ENCODE measurements at regions not wholly inside any gene's neighbourhood (a gene's known extent, or its start where the extent isn't known, plus 50 kb on each side); places are given as distances from the start of the nearest gene placed in this dataset.
"Not testable (repeated sequence)": the region's sequence is repeated elsewhere in the genome, so short reads cannot be mapped to it uniquely, and the experiment has no call there.

DNA sequence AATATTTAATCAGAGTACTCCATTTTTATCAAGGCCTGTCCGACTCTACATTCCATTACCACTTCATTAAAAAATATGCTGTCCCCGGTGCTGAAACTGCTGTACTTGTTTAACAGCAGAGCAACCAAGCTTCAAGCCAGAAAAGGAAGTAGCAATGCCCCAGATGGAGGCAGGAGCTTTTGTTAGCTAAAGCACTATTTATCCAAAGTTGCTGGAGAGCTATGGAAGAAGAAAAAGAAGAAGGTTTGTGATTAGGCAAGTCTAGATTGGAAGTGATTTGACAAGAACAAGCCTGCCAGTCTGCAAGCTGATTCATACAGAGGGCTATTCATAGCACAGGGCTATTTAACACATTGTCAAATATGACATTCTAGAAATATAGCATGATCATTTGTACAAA lies 160.9 kb upstream of the SPTLC3 start:
- DNase-seq, result no peak

DNA sequence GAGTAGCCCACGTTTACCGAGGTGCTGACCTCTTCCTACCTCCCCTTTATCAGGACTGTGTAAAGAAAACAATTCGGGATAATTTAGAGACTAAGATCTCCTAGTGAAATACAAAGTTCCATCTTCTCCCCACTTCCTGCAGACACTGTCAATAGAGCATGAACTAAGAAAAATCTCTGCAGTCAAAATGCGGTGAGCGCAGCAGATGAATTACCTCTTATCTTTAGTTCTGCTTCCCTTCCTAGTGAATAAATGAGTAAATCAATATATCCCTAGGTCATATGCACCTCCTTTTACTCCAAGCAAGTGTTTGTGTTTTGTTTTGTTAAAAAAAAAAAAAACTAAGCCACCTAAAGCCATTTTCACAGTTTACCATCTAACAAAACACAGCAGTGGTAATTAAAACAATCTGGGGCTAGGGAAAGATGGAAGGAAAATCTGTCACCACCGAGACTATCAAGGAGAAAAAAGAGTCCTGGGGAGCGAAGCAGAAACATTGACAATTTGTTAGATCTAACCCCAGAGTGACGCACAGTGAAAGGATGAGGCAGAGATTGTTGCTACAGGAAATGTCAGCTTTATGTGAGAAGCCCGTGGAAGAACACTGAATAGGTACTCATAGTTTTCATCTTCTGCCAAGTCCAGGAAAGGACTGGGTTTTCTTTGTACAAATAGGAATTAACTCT lies 159.4 kb upstream of the SPTLC3 start:
- no peak for DNase-seq

DNA sequence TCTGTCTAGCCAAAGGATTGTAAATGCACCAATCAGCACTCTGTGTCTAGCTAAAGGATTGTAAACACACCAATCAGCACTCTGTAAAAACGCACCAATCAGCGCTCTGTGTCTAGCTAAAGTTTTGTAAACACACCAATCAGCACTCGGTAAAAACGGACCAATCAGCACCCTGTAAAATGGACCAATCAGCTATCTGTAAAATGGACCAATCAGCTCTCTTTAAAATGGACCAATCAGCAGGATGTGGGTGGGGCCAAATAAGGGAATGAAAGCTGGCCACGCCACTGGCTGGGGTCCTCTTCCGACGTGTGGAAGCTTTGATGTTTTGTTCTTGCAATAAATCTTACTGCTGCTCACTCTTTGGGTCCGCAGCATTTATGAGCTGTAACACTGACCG lies 151.1 kb upstream of the SPTLC3 start:
- not testable (repeated sequence) for DNase-seq

DNA sequence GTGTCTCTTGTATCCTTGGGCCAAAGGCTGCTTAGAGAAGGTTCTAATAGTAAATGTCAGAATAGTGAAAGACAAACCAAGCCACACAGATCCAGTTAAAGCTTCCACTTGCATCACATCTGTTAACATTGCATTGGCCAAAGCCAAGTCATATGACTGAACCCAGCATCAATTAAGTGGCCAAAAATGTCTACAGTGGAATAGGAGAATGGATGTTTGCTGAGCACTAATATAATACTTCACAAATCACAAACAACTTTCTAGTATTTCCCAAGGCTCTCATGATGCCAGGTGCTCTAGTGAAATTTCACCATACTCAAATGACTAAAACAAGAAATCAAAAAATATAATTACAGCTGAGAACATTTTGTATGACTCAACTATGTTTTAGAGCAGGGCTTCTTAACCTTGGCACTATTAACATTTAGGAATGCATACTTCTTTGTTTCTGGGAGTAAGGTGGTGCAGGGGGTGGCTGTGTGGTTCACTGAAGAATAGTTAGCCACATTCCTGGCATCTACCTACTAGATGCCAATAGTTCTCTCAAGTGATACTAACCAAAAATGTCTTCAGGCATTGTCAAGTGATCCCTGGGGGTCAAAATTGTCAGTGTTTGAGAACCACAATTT lies 148.0 kb upstream of the SPTLC3 start:
- DNase-seq, result no peak

DNA sequence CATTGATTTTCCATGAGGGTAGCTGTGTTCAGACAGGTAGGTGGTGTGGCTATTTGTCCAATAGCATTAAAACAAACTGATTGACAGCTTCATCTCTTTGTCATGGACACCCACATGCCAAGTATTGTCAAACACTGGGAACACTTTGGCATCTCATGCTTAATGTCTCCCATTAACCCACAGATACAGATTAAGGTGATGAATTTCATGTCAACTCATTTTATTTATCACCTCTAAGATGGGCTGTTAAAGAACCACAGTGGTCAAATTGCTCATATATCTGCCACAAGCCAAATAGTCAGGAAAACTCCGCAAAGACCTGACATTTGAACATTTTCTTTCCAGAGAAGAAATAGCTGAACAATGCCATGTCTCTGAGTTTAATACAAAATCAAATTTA lies 139.1 kb upstream of the SPTLC3 start:
- DNase-seq, result no peak

DNA sequence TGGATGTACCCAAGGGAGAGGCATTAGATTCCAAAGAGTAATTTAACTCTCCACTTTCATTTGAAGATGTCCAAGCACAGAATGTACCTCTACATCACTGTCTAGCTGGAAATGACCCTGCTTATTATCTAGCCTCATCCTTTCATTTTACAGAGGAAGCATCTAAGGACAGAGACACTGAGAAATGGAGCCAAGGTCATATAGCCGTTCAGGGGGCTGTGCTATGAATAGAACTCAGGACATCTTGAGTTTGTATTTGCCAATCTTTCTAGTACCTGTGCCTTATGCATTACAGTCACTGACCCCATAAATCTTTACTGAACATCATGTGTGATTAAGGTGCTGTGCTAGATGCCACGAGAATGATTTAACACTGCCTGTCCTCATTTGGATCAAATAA lies 138.2 kb upstream of the SPTLC3 start:
- DNase-seq, result no peak

DNA sequence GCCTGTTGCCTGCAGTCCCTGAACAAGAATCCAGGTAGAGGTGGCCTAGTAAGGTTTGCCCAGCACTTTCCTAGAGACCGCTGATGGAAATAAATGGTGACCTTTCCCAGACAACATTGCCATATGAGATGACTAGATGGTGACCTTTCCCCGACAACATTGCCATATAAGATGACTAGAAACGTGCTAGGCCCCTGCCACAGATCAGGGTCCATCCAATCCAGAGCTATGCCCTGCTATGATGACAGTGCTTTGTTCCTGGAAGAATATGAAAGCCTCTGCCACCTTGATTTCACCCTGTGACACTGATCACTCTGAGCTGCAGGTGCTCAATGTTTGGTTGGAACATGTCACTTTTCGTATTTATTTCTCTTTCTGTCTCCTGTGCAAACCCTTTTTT lies 133.8 kb upstream of the SPTLC3 start:
- no peak for DNase-seq

DNA sequence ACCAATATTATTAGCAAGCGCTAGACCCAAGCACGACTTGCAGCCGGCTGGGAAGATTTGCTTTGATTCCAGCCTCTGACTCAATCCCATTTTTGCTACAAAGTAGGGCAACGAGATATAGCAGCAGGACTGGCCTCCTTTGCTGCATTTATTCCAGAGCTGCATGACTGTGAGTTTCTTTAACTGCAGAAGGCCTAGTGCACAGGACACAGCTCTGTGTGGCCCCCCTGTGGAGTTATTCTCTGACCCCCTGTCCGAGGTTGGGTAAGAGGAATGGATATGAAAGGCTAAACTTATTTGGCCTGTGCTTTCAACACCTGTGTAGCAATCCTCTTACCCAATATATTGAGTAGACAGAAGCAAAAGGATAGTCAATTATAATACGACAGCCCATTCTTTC lies 133.3 kb upstream of the SPTLC3 start:
- no peak for DNase-seq

DNA sequence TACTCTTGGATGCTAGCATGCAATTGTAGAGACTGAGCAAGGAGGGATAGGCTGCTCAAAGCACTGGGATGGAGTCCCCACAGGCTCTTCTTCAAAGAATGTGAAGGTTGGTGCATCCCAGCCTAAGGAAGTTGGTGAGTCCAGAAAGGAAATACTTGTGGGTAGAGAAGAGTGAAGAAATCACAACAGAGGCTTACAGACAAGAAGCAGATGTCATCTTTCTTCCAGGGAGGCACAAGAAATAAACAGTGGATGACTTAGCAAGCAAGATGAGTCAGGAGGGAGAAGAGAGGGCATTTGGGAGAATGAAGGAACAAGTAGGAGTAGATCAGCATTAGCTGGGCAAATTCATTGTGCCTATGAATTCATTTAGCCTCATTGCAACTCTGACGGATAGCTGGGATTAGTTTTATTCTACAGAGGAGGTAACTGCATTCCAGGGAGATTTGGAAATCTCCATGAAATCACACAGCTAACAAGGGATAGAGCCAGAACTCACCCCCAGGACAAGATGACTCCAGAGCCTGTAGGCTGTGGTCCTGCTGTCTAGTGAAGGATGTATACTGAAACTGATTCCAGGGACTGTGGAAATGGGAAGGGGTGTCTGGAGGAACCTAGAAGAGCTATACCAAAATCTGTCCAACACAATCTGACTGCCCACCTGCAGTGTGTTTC lies 125.8 kb upstream of the SPTLC3 start:
- no peak for DNase-seq

DNA sequence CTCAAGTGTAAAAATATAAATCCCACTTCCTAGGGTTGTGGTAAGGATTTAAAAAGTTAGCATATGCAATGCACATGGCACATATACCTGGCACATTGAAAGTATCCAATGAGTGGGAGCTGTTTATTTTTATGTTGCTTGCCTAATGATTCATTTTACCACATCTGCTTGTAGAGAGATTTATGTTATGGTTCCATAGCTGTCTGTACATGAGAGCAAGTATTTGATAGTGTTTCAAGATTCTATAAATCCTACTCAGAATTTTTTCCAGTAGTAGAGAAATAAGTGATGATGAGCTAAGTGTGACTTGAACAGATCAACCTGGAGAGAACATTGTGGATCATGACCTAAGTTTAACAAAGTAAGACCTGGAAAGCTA lies 125.3 kb upstream of the SPTLC3 start:
- no peak for DNase-seq

DNA sequence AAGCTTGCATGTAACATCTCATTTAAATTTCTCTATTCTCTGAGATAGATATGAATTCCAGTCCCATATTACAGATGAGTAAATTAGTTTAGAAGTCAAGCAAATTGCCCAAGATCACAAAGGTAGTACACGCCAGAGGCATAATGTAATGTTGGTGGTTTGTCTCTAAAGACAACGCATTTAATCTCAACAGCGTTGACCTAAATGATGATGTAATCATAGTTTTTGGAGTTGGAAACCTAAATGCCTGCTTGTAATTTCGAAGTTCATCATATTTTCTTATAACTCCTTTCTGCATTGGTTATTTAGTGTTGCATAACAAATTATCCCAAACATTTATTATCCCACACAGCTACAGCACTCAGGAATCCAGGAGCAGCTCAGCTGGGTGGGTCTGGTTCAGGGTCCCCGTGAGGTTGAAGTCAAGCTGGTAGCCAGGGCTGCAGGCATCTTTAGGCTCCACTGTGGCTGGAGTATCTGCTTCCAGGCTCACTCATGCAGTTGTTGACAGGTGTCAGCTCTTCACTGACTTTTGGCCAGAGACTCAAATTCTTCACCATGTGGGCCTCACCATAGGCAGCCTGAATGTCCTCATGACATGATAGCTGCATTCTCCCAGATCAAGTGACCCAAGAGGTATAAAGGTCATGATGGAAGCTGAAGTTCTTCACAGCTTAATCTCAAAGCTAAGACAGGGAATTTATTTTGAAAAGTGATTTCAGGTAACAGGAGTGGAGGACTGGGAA lies 122.0 kb upstream of the SPTLC3 start:
- no peak for DNase-seq

DNA sequence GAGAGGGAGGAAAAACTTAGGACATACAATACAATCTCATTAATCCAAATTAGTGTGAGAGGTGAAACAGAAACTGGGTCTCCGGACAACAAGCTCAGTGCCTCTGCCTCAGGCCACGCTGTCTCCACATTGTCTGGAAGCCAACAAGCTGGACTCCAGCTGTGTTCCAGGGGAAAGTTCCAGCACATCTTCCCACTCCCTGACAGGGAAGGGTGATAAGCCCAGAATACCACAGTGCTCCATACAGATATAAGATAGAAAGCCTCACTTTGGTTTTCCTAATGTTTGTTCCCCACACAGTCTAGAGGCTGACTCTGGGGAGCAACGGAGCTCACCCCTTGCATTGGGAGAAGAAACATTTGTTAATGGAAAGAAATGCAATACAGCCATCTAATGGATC lies 117.1 kb upstream of the SPTLC3 start:
- no peak for DNase-seq

DNA sequence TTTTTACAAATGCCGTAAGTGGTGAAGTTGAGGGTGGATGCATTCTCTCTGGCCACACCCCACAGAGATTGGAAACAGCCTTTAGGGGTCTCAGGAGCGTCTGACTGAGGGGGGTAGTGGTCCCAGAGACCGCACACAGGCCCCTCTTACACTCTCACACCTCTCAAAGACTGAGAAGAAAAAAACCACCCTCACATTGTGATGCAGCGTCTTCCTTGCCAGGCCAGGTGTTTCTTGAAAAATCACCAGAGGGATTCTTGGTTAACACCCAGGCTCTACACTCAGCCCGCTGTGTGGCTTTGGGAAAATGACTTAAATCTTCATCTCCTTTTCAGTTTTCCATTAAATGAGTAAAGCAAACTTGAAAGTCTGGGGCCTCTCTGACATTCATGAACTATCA lies 115.8 kb upstream of the SPTLC3 start:
- no peak for DNase-seq

DNA sequence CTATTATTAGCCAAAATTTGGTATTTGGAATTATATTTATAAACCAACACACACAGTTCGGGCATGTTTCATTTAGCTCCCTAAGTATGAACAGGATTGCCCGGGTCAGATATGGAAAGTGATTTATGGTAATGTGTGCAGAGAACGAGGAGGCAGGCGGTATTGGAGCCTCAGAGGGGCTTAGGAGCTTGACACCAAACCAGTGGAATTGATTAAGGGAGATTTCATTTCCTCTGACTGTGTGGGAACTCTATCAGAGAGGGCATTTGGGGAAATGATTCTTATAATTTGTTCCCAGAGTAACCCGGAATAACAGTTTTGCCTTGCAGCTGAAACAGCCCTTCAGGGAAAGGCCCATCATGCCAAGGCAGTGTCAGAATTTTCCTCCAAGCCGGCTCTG lies 115.1 kb upstream of the SPTLC3 start:
- DNase-seq, result no peak

DNA sequence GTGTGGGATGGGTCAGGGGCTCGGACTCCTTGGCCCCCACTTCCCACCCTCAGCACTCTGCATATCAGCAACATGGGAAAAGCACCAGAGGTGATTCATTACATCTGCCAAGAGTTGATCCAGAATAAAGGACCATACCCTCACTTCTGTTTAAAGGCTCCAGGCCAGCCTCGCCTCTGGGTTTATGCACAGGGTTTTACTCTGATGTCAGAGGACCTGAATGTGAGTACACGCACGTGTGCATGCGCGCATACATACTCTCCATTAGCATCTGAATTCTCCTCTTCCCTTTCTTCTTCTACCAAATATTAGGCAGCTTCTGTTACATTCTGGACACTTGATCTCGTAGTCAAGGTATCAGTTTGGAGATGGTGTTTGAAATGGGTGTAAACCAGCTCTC lies 114.7 kb upstream of the SPTLC3 start:
- no peak for DNase-seq

DNA sequence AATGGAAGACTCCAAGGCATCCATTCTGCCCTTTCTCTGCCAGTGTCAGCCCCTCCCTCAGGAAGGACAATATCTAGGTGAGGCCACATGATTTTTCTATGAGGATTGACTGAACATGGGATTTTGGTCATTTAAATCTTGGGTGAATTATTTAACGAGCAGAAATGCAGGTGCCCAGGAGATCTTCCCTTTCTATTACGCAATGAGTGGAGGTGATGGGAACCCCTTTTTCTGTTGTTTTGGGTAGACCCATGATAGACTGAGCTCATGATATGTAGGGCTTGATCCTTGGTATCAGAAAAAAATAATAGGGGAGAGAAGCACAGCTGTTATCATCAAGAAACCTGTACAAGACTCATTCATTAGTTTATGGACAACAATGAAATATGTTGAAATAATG lies 112.6 kb upstream of the SPTLC3 start:
- no peak for DNase-seq

DNA sequence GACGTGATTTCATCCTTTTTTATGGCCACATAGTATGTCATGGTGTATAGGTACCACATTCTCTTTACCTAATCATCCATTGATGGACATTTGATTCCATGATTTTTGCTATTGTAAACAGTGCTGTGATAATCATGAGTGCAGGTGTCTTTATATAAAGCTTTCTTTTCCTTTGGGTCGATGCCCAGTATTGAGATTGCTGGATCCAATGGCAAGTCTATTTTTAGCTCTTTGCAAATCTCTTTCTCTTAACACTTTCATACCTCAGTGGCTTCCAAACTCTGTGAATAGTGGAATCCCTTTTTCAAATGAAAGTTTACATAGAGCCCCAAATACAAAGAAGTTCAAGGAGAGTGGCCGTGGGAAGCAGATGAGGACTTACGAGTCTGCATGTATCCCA lies 105.8 kb upstream of the SPTLC3 start:
- DNase-seq, result no peak

DNA sequence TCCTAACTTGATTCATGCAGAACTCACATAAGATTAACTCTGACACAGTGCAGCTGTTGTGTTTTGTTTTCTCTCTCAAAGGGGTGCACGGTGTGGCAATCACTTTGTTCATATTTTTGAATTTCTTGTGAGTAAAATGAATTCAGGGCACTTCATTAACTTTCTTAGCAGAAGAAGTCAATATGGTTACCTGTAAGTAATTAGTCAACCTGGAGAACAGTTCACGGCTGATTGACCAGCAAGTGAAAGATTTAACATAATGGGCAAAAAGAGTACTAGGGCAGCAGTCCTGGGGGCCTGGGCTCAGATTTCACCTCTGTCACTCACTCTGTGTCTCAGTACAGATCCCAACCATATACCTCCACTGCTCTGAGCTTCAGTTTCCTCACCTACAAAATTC lies 102.4 kb upstream of the SPTLC3 start:
- no peak for DNase-seq

DNA sequence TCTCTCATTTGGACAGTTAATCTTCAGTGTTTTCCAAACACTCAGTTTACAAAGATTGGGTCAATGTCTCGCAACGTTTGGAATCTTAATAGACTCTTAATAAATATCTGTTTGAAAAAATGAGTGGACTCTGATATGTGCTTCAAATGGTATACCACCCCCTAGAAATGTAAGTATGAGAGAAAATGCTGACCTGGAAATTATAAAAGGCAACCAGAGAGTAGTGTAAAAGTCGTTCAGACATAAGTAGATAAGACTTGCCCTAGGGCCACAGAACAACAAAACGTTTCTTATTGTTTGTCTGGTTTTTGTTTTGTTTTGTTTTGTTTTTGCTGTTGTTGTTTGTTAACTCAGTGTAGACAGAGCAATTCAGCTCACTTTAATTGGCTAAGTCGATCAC lies 97.4 kb upstream of the SPTLC3 start:
- no peak for DNase-seq

DNA sequence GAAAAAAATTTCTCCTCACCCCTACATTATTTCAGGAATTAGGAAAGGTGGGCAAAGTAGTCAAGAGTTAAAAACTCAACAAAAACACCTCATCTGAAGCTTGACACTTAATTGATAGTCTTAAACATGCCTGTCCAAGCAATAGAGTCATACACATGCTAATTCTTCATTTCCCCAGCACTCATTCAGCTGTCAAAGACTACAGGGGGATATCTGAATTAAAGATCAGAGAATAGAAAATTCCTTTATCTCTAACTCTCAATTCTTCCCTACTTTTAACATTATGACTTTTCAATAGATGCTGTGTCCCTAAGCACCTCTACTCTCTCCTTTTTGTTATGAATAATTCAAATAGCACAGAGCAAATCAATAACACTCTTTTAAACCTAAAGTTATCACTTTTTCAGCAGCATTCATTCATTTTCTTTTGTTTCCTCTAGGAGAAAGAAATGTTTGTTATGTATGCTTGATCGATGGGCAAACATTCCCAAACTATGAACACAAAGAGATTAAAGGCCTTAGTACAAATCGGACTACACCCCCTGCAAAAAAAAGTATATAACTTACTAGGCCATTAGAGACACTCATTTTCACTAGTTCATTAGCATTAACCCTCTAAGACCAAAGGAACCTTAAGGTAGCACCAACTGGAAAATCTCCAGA lies 94.9 kb upstream of the SPTLC3 start:
- DNase-seq, result no peak

DNA sequence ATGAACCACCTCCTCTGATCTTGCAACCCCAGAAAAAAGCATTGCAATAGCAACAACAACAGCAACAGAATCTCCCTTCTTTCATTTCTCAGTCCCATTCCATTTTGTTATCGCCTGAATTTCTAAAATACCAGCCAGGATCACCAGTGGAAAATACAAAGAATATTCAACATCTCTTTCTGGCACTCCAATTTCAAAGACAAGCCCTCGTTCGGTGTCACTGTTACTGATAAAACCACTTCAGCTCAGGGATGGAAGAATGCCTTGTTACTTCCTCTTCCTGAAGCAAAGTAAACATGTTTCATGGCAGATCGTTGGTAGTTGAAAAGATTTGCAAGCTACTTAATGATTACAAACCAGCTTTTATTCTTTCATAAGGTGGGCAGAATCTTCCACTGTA lies 94.0 kb upstream of the SPTLC3 start:
- no peak for DNase-seq

DNA sequence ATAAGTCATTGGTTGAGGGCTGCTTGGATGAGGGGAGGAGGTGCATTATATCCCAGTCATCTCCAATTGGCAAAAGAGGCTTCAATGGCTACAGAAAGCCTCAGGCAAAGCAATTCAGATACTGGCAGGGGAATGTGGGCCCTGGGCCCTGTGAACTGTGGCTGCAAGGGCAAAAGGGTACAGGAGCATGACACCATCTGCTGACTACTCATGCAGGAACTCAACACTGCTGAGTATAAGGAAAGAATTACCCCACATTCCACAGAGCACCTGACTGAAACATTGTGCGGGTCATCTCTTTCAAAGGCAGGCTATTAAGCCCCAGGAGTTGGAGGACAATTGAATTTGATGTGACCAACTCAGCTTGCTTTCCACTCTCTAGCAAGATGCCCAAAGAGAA lies 92.1 kb upstream of the SPTLC3 start:
- DNase-seq, result no peak

DNA sequence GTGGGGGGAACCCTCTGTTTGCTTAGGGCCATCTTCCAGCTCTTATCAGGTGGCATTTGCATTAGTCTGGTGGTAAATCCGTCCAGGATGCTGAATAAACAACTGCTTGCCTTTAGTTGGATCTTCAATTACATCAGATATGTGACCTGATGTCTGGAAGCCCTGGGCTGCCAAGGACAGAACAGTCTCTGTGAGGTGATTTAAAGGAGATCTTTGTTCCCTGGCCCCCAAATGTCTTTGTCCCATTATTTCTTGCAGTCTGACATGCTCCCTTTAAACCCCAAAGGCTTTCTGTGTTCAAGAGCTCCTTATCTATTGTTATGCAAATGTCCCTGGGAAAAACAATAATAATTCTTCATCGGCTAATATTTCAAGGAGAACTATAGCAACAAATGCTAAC lies 84.6 kb upstream of the SPTLC3 start:
- no peak for DNase-seq

All from stimulated activated CD4-positive, alpha-beta T cell treated with anti-CD3 and anti-CD28 coated beads, Interleukin-4, amount 100 ng/mL, for 24 hours (primary cell).